GM19463 (cell line): ENCODE measurements at regions not wholly inside any gene's neighbourhood (a gene's known extent, or its start where the extent isn't known, plus 50 kb on each side); places are given as distances from the start of the nearest gene placed in this dataset.
A peak's percentile ranks its signal among the peaks of the same experiment; 100 is the strongest.
"Not testable (repeated sequence)": the region's sequence is repeated elsewhere in the genome, so short reads cannot be mapped to it uniquely, and the experiment has no call there.

Source experiments
- ATAC-seq: cut with Tn5 transposase; IDR thresholded peaks from one replicate; pipeline ENCODE4 v1.9.1; 2021; ENCODE audit warnings: mild to moderate bottlenecking, moderate library complexity; ENCODE audit not compliant: unreplicated experiment

DNA sequence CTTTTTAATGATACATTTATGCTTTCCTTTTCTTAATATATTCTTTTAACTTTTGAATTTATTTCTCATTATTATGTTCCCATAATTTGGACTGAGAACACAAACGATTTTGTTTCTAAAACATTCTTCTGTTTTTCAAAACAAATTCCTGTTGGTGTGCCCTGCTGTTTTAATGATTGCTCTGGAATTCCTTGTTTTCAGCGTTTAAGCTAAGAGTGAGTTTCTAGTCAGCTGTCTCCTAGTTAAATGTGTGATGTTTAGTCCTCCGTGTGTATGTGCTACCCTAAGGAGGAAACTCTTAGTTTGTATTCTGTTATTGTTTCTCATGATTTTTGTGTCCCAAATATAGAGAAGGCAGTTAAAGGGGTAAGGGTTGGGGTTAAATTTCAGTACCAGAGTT is 306.1 kb upstream of the RGS17 start:
- ATAC-seq, result no peak

DNA sequence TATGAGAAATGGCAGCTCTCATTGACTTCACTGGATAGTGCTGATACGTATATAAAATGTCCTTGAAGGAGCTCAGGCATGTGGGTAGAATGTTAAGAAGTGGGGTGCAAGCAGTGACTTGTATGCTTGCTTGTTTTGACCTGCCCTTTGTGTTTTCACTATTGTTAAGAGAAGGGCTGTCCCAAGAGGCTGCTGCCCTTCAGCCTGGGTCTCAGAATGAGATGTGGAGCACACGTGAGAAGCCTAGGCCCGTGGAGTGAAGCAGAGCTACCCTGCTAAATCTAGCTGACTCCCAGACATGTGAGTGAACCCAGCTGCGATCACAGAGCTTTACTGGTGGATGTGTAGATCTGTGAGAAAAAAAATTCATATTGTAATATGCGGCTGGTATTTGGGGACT is 305.3 kb upstream of the RGS17 start:
- ATAC-seq, result no peak

DNA sequence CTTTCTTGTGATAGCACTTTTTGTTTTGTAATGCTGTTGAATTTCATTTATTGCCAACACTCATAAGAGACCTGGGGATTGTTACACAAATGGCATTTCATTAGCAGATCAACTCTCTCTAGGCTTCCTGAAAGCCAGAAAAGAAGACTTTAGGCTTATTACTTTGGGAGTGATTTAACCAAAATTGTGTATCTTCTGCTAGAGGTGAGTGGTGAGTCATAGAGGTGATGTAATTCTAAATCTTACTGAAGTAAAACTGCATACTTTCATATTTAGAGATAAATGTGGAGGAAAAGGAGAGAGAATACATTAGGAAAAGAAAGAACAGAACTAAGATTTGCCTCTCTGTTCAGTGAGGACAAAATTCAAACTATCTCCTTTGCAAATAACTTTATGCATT is 304.7 kb upstream of the RGS17 start:
- no peak for ATAC-seq

DNA sequence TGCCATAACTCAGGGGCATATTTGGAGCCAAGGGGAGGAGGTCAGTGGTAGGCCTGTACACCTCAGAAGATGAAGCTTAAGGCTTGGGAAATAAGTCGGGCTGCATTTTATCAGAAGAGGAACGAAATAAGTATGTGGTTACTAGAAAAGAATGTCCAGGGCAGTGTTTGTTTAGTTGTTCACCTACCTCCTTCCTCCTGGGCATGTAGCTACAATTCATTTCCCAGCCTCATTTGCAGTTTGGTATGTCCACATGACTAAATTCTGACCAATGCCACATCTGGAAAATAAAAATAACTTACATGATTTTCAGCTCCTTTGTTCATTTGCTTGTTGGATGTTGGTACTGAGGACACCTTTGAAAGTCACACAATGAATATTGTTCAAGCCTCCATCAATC is 294.5 kb upstream of the RGS17 start:
- ATAC-seq, result no peak

DNA sequence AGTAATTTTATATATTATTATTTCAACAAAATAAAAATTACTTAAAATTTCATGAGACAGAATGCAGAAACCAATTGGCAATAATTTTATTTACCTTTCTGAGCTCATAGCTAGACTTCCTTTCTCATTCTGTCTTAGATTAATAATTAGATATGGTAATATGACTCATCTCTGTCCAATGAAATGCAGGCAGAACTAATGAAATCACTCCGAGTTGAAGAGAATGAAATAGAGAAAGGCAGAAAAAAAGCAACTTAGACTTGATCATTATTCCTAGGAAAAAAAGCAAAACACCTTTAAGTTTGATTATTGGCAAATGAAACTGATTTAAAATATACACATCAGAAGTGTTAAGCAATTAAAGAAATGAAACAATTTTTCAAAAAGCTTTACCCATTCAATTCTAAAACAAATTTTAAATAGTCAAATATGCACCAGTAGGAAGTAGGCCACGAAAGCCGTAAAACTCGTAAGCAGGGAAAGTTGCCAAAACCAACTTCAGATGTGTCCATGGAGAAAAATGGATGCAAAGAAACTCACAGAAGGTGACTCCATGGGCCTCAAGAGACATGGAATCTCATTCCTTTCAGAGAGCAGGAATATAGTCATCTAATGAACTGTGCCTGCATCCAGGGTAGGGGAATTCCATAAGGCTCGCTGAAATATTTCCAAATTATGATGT is 293.8 kb upstream of the RGS17 start:
- ATAC-seq, result no peak

DNA sequence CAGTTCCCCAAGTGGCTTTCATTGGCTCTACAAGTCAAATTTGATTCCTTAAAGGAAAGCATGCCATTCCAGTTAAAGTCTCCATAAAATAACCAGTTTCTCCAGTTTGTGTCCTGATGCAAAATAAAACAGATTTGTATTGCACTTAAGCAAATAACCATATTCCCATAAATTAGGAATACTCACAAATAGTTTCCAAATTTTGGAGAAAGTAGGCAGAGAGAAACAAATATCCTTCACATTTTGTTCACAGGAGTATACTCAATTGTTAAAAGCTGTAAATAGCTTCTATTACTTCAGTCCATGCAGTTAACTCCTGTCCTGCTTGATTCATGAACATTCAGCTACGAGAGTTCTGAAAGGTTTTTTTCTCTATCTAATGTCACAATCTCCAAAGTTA is 281.4 kb upstream of the RGS17 start:
- no peak for ATAC-seq

DNA sequence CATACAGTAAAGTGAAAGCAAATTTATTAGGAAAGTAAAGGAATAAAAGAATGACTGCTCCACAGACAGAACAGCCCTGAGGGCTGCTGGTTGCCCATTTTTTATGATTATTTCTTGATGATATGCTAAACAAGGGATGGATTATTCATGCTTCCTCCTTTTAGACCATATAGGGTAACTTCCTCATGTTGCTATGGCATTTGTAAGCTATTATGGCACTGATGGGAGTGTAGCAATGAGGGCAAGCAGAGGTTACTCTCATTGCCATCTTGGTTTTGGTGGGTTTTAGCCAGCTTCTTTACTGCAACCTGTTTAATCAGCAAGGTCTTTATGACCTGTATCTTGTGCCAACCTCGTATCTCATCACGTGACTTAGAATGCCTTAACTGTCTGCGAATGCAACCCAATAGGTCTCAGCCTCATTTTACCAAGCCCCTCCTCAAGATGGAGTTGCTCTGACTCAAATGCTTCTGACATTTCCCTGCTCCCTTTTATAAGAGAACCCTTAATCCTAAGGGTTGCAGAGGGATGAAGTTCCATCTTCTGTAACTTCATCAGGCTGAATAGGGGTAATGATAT is 280.1 kb upstream of the RGS17 start:
- ATAC-seq, result no peak

DNA sequence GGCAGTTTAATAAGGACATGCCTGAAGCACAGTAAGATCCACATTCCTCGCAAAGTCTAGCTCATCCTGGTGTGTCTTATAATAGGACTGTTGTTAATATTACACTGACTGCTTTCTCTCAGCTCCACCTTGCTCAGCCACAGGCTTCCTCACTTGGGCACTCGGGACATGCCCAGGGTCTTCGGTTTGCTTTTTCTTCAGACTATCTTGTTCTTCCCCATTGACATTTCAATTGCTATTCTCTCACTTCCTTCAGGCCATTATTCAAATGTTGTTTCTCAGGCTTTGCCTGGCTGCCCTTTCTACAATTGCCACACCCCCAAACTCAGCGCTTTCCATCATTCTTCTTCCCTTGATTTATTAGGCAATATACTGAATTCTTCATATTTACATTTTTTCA is 274.8 kb upstream of the RGS17 start:
- no peak for ATAC-seq

DNA sequence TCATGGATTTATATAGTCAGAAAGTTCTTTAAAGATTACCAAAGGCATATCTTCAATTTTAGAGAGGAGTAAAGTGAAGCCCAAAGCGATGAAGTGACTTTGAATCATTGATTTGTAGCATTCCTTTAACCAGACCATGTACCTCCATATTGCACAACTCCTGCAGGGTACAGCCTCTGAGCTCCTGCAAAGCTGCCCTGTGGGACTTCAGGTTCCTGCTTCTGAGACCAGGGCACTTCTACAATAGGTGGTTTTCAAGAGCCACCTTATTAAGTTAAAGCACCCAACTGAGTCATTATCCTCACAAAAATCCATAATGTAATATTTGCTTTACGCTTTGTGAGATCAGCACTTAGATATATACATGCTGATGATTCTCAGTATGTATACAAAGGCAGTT is 270.7 kb upstream of the RGS17 start:
- ATAC-seq, result no peak

DNA sequence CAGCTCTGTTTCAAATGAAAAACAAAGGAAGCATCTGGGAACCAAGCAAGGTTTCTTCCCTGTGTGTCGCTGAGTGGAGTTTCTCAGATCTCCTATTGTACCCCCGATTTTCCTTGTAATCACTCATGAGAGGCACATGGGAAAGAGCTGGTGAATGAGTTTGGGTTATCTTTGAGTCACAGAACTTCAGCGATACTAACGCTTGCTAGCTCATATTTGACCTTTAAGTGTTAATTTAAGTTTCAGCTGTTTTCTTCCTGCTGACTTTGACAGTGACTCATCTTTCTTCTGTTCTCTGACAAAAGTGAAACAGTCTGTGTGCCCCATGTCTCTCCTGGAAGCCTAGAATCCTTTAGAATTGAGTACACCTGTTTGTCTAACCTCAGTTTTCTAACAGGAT is 261.1 kb upstream of the RGS17 start:
- ATAC-seq, result no peak

DNA sequence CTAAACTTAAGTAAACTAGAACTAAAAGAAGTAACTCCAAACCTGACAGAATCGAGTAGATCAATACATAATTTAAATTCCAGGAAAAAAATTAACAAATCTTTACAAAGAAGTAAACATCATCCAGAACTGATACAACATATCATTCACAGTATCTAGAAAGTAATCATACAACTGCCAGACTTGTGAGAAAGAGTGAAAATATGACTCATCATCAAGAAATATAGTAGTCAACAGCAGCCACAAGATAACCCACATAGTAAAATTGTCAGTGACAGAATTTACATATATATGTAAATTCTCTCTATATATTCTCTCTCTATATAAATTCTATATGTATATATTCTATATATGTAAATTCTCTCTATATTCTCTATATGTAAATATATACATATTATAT is 242.8 kb upstream of the RGS17 start:
- no peak for ATAC-seq

DNA sequence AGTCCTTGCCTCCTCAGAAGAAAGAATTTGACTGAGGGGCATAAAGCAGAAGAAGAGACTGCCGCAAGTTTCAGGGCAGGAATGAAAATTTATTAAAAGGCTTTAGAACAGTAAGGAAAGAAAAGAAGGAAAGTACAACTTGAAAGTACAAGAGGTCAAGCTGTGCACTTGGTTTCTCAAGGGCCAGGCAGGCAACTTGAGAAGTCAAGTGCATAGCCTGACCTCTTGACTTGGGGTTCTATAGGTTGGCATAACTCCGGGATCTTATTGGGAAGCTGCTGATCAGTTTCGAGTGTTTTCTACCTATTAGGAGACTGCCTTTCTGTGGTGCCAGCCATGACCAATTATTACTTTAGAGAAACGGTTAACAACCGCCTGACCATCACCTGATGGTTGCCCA is 237.0 kb upstream of the RGS17 start:
- ATAC-seq, result no peak

DNA sequence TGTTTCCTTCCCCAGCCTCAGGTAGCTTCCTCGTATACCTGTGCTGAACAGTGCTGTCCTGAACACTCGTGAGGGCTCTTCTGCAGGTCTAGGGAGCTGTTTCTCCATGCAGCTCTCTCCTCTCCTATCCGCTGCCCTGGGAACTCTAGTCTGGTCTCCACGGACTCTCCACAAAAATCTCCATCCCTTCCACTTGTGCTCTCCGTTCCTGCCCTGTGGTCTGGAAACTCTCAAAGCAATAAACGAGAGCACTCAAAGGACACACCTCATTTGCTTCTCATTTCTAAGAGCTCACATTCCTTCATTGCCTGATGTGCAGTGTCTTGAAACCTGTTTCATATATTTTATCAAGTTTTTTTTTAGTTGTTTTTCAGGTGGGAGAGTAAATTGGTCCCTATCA is 235.9 kb upstream of the RGS17 start:
- ATAC-seq, result no peak

DNA sequence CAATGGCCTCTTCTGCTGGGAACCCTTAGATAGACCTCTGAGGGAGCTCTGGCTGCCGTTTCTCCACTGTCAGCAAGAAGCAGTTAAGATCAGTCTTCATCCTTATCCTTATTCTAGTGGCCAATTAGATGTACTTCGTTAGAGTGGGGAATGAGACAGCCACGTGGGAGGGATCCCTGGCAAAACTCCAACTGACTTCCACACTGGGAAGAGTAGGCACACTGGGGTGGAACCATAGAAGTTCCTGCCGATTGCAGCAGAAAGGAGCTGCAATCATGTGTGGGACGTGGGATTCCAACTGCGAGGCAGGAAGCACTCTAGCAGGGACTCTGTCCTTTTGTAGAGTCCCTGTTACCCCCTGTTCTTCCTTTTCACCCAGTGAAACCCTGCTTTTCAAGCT is 226.3 kb upstream of the RGS17 start:
- ATAC-seq, result no peak

DNA sequence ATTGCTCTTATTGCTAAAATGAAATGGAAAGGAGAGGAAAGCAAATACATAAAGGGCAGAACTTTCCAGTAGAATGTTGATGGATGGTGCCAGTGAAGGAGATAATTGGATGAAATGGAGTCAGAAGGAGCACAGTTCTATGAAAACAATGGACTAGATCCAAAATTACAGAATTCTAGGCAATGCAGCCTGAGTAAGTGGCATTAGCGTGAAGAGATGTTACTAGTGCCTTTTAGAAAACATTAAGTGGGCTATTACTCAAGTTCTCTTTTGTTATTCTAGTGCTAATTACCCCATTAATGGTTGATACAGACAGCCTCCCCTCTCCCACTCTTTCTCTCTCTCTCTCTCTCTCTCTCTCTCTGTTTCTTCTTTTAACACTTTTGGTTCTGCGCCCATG is 209.5 kb upstream of the RGS17 start:
- no peak for ATAC-seq

DNA sequence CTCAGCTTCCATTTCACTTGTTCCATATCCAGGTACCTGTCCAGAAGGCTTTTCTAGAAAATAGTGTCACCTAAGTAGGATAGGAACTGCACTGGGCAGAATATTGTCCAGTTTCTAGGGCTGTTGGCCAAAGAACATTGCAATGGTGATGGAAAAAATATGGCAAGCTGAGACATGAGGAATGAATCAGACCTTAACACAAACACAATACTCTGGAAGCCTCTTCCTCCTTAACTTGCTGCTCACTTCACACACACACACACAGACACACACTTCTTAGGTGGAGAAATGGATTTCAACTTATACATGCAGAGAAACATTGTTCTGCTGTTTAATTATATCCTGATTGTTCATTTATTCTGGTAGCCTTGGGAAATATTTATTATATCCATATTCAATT is 203.0 kb upstream of the RGS17 start:
- no peak for ATAC-seq

DNA sequence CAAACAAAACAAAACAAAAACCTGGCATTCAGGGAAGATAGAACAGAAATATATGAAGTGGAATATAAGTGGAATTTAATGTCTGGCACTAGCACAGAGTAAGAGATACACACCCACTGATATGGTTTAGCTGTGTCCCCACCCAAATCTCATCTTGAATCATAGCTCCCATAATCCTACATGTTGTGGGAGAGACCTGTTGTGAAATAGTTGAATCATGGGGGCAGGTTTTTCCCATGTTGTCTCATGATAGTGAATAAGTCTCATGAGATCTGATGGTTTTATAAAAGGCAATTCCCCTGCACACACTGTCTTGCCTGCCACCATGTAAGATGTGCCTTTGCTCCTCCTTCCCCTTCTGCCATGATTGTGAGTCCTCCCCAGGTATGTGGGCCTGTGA is 200.1 kb upstream of the RGS17 start:
- not testable (repeated sequence) for ATAC-seq

DNA sequence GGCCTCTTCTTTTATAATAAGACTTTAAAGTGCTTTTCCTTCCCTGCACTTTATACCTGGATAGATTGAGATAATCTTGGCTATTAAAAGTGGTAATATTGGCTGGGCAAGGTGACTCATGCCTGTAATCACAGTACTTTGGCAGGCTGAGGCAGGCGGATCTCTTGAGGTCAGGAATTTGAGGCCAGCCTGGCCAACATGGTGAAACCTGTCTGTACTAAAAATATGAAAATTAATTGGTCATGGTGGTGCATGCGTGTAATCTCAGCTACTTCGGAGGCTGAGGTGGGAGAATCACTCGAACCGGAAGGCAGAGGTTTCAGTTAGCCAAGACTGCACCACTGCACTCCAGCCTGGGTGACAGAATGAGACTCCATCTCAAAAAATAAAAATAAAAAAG is 197.1 kb upstream of the RGS17 start:
- ATAC-seq, result no peak

DNA sequence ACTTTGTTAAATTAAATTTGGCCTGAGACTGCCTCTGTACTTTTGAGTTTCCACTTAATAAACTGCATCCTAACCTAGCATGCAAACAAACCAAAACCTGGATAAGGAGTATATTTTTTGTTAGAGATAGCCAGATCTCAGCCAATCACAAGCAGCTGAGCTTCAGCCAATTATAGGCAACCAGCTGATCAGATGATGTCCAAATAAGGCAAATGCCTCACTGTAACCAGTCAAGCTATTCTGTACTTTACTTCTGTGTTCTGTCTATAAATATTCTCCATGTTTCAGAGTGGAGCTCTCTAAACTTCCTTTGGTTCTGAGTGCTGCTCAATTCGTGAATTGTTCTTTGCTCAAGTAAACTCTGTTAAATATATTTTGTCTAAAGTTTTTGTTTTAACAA is 194.6 kb upstream of the RGS17 start:
- no peak for ATAC-seq

DNA sequence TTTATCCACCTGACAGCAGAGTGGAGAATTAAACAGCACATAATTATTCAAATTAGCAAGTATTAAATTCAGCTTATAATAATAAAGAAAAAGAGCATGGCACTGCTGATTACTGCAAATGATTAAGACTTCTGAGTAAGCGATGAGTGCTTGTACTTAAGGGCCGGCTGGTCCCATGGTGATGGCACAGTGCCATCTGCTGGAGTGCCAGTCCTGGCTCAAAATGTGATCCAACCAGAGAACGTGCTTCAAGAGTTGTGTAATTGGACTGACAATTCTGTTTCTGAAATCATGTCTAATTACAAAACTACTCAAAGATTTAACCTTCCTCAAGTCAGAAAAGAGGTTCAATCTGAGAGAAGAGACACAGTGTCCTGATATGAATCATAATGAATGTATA is 181.6 kb upstream of the RGS17 start:
- ATAC-seq, result peak; percentile 88

DNA sequence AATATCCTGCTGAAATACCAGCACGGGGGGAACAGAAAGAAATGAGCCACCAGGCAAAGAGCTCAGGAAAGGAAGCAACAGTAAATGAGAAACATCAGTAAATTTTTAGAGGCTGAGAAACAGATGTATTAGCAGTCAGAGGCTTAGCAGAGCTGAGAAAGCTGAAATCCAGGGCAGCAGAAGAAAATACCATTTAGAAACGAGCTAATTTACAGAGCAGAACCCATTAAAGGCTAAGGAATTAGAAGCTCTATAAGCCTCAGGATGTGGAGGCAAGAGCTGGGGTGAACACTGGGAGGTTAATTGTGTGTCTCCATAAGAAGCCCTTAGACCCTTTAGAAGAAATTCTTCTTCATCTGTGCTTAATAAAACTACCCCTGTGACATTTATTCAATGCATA is 178.6 kb upstream of the RGS17 start:
- no peak for ATAC-seq

DNA sequence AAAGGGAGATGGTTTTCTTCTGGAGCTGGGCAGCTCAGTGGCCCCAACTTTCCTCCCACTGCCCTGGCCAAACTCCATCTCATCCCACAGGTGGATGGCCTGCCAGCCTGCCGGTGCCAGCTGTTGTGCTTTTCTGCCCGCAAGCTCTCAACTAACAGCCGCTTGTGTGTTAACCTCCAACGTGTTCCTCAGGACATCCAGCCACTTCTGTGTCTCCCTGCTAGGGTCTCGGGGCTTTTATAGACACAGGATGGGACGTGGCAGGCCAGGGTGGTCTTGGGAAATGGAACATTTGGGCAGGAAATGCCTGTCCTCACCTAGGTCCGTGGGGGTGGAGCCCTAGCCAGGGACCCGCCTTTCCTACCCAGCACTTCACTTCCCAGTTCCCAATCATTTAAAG is 171.1 kb upstream of the RGS17 start:
- no peak for ATAC-seq

DNA sequence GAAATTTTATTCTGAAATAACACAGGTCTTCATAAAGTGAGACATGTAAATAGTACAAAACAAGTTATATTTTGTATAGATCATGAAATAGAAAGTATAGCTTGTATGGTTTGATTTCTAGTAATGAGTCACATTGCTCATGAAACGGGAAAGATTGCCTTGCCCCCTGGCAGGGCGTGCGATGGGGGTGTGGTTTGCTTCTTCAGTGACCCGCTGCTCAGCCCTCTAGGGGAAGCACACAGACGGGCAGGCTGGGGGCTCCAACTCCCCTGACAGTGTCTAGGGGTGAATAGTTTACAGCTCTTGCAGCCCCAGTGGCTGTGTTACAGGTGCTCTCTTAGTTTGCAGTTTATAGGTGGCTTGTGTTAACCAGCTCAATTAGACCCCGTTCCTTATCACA is 170.5 kb upstream of the RGS17 start:
- ATAC-seq, result peak; percentile 75
